H1 (cell line): ENCODE measurements at regions not wholly inside any gene's neighbourhood (a gene's known extent, or its start where the extent isn't known, plus 50 kb on each side); places are given as distances from the start of the nearest gene placed in this dataset.

Source experiments
- CHD1 ChIP-seq: IDR thresholded peaks from 2 replicates; pipeline ENCODE4 v1.6.1; 2012; ENCODE audit warnings: low read depth, low read length, improper control_type of control experiment
- EZH2 ChIP-seq: fragments of 200-600 bp; sonication (generic); IDR thresholded peaks from 2 replicates; pipeline ENCODE4 v1.7.1; 2012; ENCODE audit warnings: low read depth, mild to moderate bottlenecking, moderate library complexity, low read length, inconsistent platforms; ENCODE audit not compliant: severe bottlenecking
- NRF1 ChIP-seq: IDR thresholded peaks from 2 replicates; pipeline ENCODE4 v1.6.1; 2011; ENCODE audit warnings: mild to moderate bottlenecking, low read depth, low read length, improper control_type of control experiment
- POLR2AphosphoS5 ChIP-seq: IDR thresholded peaks from 2 replicates; pipeline ENCODE4 v1.6.1; 2011; ENCODE audit warnings: low read depth, low read length
- SIN3A ChIP-seq, 2 experiments: IDR thresholded peaks in 1 of 2; conservative IDR thresholded peaks in 1 of 2; 2 replicates each; pipeline ENCODE4 v1.6.1; 2011 to 2012; ENCODE audit warnings: low read length in 2 of 2, improper control_type of control experiment in 1 of 2, low read depth in 1 of 2, mild to moderate bottlenecking in 1 of 2
- SUZ12 ChIP-seq: fragments of 200-600 bp; sonication (generic); IDR thresholded peaks from 2 replicates; pipeline ENCODE4 v1.6.1; 2012; ENCODE audit warnings: mild to moderate bottlenecking, inconsistent platforms, low read length, moderate library complexity, mixed read lengths
- TCF12 ChIP-seq: IDR thresholded peaks from 2 replicates; pipeline ENCODE4 v1.6.1; 2011; ENCODE audit warnings: low read depth, mild to moderate bottlenecking, low read length
- ZNF274 ChIP-seq: IDR thresholded peaks from 2 replicates; pipeline ENCODE4 v1.7.0; 2012; ENCODE audit warnings: low read length, borderline replicate concordance; ENCODE audit errors: extremely low read depth
- TF ChIP-seq, protein P1 (sequence below), 3 experiments: IDR thresholded peaks; 1 replicate in 2 of 3; 2 replicates in 1 of 3; pipeline versions ENCODE4 v1.5.1 to v1.6.1; 2011; ENCODE audit warnings: low read length in 3 of 3, mild to moderate bottlenecking in 3 of 3, inconsistent platforms in 2 of 3, low read depth in 1 of 3, moderate library complexity in 1 of 3; ENCODE audit not compliant: insufficient read depth in 1 of 3; ENCODE audit errors: control extremely low read depth in 1 of 3

DNA sequence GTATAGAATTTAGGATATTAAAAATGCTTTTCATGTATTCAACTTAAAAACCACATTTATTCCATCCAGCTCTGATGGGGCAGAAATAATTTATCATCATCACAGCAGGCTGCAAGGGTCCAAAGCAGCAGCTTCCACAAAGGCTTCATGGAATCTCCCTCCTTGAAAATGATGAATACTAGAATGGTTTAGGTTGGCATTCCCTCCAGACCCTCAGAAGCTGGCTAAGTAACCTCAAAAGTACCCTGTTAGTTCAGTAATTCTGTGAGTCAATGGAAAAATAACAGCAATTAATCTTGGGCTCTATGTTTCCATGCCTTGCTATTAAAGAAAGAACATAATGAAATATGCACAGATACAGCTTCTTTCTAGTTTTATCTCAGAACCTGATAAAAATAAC is 594.9 kb upstream of the DIPK2B start:
- TF ChIP-seq CHD1 = no peak
- TF ChIP-seq POLR2AphosphoS5 = no peak
- TF ChIP-seq EZH2 = no peak
- TF ChIP-seq, protein P1, sequence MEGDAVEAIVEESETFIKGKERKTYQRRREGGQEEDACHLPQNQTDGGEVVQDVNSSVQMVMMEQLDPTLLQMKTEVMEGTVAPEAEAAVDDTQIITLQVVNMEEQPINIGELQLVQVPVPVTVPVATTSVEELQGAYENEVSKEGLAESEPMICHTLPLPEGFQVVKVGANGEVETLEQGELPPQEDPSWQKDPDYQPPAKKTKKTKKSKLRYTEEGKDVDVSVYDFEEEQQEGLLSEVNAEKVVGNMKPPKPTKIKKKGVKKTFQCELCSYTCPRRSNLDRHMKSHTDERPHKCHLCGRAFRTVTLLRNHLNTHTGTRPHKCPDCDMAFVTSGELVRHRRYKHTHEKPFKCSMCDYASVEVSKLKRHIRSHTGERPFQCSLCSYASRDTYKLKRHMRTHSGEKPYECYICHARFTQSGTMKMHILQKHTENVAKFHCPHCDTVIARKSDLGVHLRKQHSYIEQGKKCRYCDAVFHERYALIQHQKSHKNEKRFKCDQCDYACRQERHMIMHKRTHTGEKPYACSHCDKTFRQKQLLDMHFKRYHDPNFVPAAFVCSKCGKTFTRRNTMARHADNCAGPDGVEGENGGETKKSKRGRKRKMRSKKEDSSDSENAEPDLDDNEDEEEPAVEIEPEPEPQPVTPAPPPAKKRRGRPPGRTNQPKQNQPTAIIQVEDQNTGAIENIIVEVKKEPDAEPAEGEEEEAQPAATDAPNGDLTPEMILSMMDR (IDR thresholded peaks at IDR 0.05; ENCODE audit: control extremely low read depth in 1 of 3, insufficient read depth in 1 of 3, low read depth in 1 of 3, low read length in 3 of 3) = no peak
- TF ChIP-seq SIN3A (conservative IDR thresholded peaks at IDR 0.05 in 1 of 2, IDR thresholded peaks at IDR 0.05 in 1 of 2; ENCODE audit: low read depth in 1 of 2, low read length in 2 of 2) = no peak
- no peak for TF ChIP-seq TCF12
- TF ChIP-seq ZNF274 = no peak
- no peak for TF ChIP-seq NRF1
- no peak for TF ChIP-seq SUZ12
